Astrocyte of the spinal cord (primary cell): ENCODE measurements at regions not wholly inside any gene's neighbourhood (a gene's known extent, or its start where the extent isn't known, plus 50 kb on each side); places are given as distances from the start of the nearest gene placed in this dataset.

Experiments
- DNase-seq: peaks from one replicate; pipeline ENCODE4 v3.0.0; 2011; ENCODE audit warnings: low read depth, low spot score
- H3K4me3 ChIP-seq: 2 replicates; pipeline ENCODE4 v1.5.1; 2011; ENCODE audit warnings: low read depth, mild to moderate bottlenecking, low read length, moderate library complexity
- in situ Hi-C: cut with HindIII; loops from 2 replicates; pipeline ENCODE4 v1.10.0; 2017; ENCODE audit warnings: low sequenced_read_pairs
- TF ChIP-seq, protein P1 (sequence below): IDR thresholded peaks from 2 replicates; pipeline ENCODE4 v1.5.1; 2012; ENCODE audit warnings: low read depth, mild to moderate bottlenecking, low read length, inconsistent platforms

DNA sequence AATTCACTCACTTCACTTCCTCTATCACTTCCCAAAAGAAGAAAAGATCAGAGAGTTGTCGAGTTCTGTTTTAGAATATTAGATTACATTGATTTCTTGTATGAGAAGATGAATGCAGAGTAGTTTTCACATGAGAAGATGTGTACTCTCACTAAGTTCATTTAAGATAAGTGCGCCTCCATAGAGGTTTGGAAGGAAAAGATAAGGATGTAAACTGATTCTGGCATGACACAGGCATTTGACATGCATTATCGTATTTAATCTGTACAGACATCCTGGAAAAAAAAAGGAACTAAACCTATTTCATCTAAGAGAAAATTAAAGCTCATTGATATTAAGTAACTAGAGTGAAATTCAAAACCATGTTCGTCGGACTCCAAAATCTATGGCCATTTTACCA, 152.2 kb upstream of the CRIM1 start:
- in situ Hi-C loops, result no loop called here

DNA sequence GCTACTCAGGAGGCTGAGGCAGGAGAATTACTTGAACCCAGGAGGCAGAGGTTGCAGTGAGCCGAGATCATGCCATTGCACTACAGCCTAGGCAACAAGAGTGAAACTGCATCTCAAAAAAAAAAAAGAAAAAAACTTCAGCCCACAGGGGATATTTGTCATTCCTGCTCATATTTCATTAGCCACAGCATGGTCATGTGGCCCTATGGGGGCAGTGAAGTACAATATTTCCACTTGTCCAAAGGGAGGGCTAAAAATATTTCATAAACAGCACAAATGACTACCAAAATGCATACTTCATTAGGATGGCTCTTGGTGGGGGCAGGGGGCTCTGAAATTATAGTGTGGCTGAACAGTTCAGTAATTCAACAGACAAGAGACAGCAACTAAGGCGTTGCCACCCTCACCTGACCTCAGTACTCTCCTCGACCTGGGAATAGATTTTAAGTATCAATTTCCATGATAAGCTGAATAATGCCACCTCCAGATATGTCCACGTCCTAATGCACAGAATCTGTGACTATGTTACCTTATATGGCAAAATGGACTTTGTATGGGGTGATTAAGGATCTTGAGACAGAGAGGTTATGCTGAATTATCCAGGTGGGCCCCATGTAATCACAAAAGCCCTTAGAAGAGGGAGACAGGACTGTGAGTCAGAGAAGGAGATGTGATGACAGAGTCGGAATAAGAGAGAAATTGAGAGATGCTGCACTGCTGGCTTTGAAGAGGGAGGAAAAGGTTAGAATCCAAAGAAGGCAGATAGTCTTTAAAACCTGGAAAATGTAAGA, 158.2 kb upstream of the CRIM1 start:
- no peak for DNase-seq
- TF ChIP-seq, protein P1, sequence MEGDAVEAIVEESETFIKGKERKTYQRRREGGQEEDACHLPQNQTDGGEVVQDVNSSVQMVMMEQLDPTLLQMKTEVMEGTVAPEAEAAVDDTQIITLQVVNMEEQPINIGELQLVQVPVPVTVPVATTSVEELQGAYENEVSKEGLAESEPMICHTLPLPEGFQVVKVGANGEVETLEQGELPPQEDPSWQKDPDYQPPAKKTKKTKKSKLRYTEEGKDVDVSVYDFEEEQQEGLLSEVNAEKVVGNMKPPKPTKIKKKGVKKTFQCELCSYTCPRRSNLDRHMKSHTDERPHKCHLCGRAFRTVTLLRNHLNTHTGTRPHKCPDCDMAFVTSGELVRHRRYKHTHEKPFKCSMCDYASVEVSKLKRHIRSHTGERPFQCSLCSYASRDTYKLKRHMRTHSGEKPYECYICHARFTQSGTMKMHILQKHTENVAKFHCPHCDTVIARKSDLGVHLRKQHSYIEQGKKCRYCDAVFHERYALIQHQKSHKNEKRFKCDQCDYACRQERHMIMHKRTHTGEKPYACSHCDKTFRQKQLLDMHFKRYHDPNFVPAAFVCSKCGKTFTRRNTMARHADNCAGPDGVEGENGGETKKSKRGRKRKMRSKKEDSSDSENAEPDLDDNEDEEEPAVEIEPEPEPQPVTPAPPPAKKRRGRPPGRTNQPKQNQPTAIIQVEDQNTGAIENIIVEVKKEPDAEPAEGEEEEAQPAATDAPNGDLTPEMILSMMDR, result no peak
- in situ Hi-C loops, result no loop called here
- no peak overlapping the region for H3K4me3 ChIP-seq

More for the DNA sequence above, 152.2 kb upstream of the CRIM1 start:
- H3K4me3 ChIP-seq, result no peak overlapping the region
- TF ChIP-seq, protein P1, result no peak
- no peak for DNase-seq

DNA sequence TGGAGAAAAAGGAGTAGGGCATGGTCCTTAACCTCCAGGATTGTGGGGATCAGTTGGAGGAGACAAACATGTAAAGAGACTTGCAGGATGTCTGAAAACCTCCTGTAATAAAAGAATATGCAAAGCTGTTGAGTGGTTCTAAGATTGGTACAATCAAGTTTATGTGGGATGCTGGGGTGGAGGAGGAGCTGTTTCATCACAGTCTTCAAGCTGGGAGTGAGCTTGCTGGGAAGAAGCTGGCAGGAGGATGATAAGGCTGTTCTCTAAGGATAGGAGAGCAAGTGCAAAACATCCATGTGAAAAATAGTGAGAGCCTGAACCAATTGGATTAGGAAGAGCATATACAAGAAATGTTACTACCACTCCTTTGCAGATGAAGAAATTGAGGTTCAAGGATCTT, 161.9 kb upstream of the CRIM1 start:
- TF ChIP-seq, protein P1, result no peak
- in situ Hi-C loops, result no loop called here

DNA sequence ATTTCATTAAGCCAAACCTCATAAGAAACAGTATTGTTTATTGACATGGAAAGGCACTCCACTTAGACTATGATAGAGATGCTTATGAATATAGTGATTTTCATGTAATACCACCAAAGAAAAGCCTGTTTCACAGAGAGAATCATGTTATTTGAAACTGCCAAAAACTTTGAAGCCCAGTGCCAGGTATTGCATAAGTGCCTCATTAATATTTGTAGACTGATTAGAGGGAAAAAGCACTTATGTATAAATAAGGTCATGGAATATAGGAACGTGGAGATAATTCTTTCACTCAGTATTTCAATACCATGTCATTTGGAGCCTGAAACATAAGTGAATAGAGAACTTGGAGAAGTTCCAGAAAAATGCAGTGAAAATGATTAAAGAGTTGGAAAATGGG, 162.6 kb upstream of the CRIM1 start:
- no peak for DNase-seq
- H3K4me3 ChIP-seq, result no peak overlapping the region
- in situ Hi-C loops, result no loop called here
- TF ChIP-seq, protein P1, result no peak

More for the DNA sequence above, 161.9 kb upstream of the CRIM1 start:
- no peak overlapping the region for H3K4me3 ChIP-seq
- DNase-seq, result no peak

DNA sequence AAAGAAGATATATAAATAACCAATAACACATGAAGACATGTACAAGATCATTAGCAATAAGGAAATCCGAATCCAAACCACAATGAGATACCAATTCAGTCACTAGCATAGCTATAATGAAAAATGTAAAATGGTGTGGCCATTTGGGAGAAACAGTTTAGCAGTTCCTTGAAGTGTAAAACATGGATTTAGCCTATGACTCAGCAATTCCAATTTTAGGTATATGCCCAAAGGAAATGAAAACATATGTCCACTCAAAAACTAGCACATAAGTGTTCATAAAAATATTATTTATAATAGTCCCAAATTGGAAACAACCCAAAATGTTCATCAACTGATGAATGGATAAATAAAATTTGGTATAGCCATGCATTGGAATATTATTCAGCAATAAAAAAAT, 165.5 kb upstream of the CRIM1 start:
- in situ Hi-C loops, result no loop called here
- H3K4me3 ChIP-seq, result no peak overlapping the region
- TF ChIP-seq, protein P1, result no peak
- no peak for DNase-seq

DNA sequence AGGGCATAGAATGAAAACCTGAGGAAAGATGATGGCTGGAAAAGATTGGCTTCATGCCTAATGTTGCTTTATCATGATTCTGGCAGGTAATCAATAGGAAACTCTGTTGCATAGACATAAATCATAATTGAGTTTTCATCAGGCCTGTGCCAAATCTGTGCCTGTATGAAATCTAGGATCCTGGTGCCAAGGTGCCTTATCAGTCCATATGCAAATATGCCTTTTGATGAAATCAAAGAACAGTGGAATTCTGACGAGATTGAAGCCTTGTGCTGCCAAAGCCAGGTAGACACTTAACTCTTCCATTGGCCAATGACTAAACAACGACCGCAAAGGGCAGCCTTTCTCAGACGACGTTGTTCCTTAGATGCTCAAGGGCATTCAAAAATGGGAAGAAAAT, 170.0 kb upstream of the CRIM1 start:
- DNase-seq, result no peak
- in situ Hi-C loops, result no loop called here
- TF ChIP-seq, protein P1, result no peak
- H3K4me3 ChIP-seq, result no peak overlapping the region
